IPS-18a (cell line): ENCODE measurements at regions not wholly inside any gene's neighbourhood (a gene's known extent, or its start where the extent isn't known, plus 50 kb on each side); places are given as distances from the start of the nearest gene placed in this dataset.

ENCODE experiments used
- H3K27ac ChIP-seq: one replicate; pipeline ENCODE4 v1.5.1; 2013; ENCODE audit warnings: low read length
- H3K27me3 ChIP-seq: one replicate; pipeline ENCODE4 v1.6.1; 2013; ENCODE audit warnings: mild to moderate bottlenecking, low read length; ENCODE audit not compliant: control insufficient read depth, insufficient read depth
- H3K36me3 ChIP-seq: one replicate; pipeline ENCODE4 v1.6.1; 2013; ENCODE audit warnings: low read depth, low read length; ENCODE audit not compliant: control insufficient read depth
- H3K4me1 ChIP-seq: one replicate; pipeline ENCODE4 v1.6.1; 2013; ENCODE audit warnings: low read depth, low read length; ENCODE audit not compliant: control insufficient read depth
- H3K4me3 ChIP-seq: one replicate; pipeline ENCODE4 v1.5.1; 2013; ENCODE audit warnings: low read length
- H3K9ac ChIP-seq: one replicate; pipeline ENCODE4 v1.6.1; 2013; ENCODE audit warnings: mild to moderate bottlenecking, low read length, moderate library complexity
- H3K9me3 ChIP-seq: one replicate; pipeline ENCODE4 v1.6.1; 2013; ENCODE audit warnings: low read depth, low read length; ENCODE audit not compliant: control insufficient read depth

DNA sequence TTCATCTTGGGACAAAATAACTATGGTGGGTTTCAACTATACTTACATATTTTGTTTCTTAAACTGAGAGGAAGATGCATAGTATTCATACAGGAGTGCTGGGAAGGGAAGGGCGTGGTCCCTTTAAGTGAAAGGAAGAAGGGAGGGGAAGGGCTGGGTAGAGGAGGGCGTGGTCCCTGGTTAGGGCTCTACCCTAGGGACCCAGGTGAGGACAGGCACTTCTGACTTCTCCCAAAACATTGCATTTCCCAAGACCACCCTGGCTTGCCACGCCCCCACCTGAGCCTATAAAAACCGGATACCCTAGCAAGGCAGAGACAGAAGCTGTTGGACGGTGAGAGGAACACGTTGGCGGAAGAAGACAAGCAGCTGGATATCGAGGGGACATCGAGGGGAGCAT, 157.6 kb upstream of the PLXNA4 start:
- H3K4me3 ChIP-seq: no peak overlapping the region
- H3K9ac ChIP-seq: no peak overlapping the region
- no peaks in the 10 kb centered on the region for H3K4me1 ChIP-seq
- H3K27ac ChIP-seq: no peak overlapping the region
- H3K27me3 ChIP-seq: no peaks in the 10 kb centered on the region
- H3K36me3 ChIP-seq: no peaks in the 10 kb centered on the region
- no peaks in the 10 kb centered on the region for H3K9me3 ChIP-seq

GRCh38 chr7:132732321-132732865, 156.1 kb upstream of the PLXNA4 start:
- Histone ChIP-seq H3K4me3 (no peak overlapping the region), H3K27ac (no peak overlapping the region), H3K9me3 (no peaks in the 10 kb centered on the region), H3K27me3 (no peaks in the 10 kb centered on the region), H3K4me1 (no peaks in the 10 kb centered on the region), H3K36me3 (no peaks in the 10 kb centered on the region), H3K9ac (no peak overlapping the region)

- Histone ChIP-seq H3K4me1 (no peaks in the 10 kb centered on the region), H3K27ac (no peak overlapping the region), H3K9ac (no peak overlapping the region), H3K9me3 (no peaks in the 10 kb centered on the region), H3K27me3 (no peaks in the 10 kb centered on the region), H3K36me3 (no peaks in the 10 kb centered on the region), H3K4me3 (no peak overlapping the region)
Measured at GRCh38 chr7:132730105-132730504, 153.8 kb upstream of the PLXNA4 start.

- Histone ChIP-seq H3K36me3 (no peaks in the 10 kb centered on the region), H3K4me3 (no peak overlapping the region), H3K9me3 (no peaks in the 10 kb centered on the region), H3K9ac (no peak overlapping the region), H3K27ac (no peak overlapping the region), H3K27me3 (no peaks in the 10 kb centered on the region), H3K4me1 (peaks cover 8% of the 10 kb centered on the region)
Measured at GRCh38 chr7:132723506-132724081, 147.3 kb upstream of the PLXNA4 start.

GRCh38 chr7:132720835-132721234, 144.6 kb upstream of the PLXNA4 start:
- no peaks in the 10 kb centered on the region for H3K9me3 ChIP-seq
- H3K36me3 ChIP-seq: no peaks in the 10 kb centered on the region
- no peak overlapping the region for H3K4me3 ChIP-seq
- peaks cover 8% of the 10 kb centered on the region for H3K4me1 ChIP-seq
- H3K9ac ChIP-seq: no peak overlapping the region
- H3K27ac ChIP-seq: no peak overlapping the region
- H3K27me3 ChIP-seq: no peaks in the 10 kb centered on the region

DNA sequence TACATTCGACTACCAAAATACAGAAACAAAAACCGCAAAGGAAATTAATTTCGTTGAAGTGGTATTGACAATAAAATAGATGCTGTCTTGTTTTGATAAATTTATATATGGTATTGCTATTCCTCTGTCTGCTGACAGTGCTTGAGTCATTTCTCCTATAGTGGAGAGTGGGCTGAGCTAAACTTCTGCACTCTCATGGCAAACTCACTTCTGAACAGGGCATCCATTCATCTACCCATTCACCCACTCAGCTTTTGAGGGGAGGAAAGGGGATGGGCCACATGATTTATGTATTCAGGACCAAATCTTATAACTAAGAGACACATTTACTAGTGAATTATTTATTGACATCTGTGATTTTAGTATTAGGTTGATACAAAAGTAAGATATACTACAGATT, 137.6 kb upstream of the PLXNA4 start:
- Histone ChIP-seq H3K9me3 (no peaks in the 10 kb centered on the region), H3K4me3 (no peak overlapping the region), H3K4me1 (no peaks in the 10 kb centered on the region), H3K9ac (no peak overlapping the region), H3K27me3 (no peaks in the 10 kb centered on the region), H3K36me3 (no peaks in the 10 kb centered on the region), H3K27ac (no peak overlapping the region)

GRCh38 chr7:132709971-132710567, 133.8 kb upstream of the PLXNA4 start:
- Histone ChIP-seq H3K9me3 (no peaks in the 10 kb centered on the region), H3K27me3 (no peaks in the 10 kb centered on the region), H3K4me1 (no peaks in the 10 kb centered on the region), H3K27ac (no peak overlapping the region), H3K9ac (no peak overlapping the region), H3K4me3 (no peak overlapping the region), H3K36me3 (no peaks in the 10 kb centered on the region)

GRCh38 chr7:132708470-132708869, 132.2 kb upstream of the PLXNA4 start:
- Histone ChIP-seq H3K4me3 (no peak overlapping the region), H3K27me3 (no peaks in the 10 kb centered on the region), H3K36me3 (no peaks in the 10 kb centered on the region), H3K4me1 (no peaks in the 10 kb centered on the region), H3K27ac (no peak overlapping the region), H3K9me3 (no peaks in the 10 kb centered on the region), H3K9ac (no peak overlapping the region)

DNA sequence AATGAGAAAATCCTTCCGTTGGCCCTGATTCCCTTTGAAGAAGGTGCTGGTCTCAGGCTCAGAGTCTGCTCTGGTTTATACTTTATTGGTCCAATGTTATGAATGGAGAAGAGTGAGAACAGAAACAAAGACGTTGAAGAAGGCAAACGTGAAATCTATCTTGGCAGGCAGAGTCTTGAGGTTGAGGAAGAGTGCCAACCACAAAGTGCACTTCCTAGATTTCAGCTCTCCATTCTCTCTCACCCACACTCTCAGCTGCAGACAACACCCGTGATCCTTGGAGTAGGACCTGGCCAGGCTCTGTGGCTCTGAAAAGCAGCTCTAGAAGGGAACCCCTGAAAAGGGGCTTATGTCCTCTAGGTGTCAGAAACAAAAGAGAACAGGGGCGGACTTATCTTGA, 128.9 kb upstream of the PLXNA4 start:
- Histone ChIP-seq H3K4me3 (no peak overlapping the region), H3K9ac (no peak overlapping the region), H3K27ac (no peak overlapping the region), H3K9me3 (no peaks in the 10 kb centered on the region), H3K4me1 (no peaks in the 10 kb centered on the region), H3K36me3 (no peaks in the 10 kb centered on the region), H3K27me3 (no peaks in the 10 kb centered on the region)

DNA sequence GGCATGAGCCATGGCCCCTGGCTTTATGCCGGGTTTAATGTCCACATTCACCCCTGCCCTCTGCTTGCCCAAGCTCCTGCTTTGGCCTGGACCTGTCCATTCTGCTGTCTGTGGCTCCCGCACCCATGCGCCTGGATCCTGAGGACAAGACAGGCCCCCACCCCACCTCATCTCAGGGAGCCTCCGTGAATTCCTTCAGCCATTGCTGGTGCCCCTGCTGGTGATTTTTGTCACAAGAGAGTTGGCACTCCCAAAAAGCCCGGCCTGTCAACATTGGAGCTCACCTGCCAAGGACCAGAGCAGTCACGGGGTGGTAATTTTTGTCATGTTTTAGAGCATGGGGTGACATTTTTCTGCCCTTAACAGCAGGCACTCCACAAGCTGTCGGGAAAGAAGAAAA, 127.5 kb upstream of the PLXNA4 start:
- Histone ChIP-seq H3K4me3 (no peak overlapping the region), H3K4me1 (no peaks in the 10 kb centered on the region), H3K27me3 (no peaks in the 10 kb centered on the region)

DNA sequence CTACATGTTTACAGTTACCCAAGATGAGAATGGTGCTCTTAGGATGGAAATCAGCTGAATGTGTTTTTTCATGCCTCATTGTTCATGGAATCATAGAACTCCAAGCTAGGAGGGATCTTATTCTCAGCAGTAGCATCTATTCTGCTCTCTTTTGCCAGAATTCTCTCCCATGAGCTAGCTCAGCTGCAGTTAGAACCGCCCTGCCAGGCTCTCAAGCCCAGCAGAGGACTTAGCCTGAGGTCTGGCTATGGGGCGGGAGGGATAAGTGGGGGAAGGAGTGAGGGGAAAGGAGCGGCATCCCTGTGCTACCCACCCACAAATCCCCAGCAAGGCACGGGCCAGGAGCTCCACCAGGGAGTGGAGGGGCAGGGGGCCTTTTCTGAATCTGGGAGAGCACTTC, 120.7 kb upstream of the PLXNA4 start:
- Histone ChIP-seq H3K4me1 (peaks cover 7% of the 10 kb centered on the region), H3K9ac (no peak overlapping the region), H3K27ac (no peak overlapping the region), H3K9me3 (no peaks in the 10 kb centered on the region), H3K4me3 (no peak overlapping the region), H3K36me3 (no peaks in the 10 kb centered on the region), H3K27me3 (no peaks in the 10 kb centered on the region)

More for the DNA sequence above, 127.5 kb upstream of the PLXNA4 start:
- Histone ChIP-seq H3K36me3 (no peaks in the 10 kb centered on the region), H3K27ac (no peak overlapping the region), H3K9ac (no peak overlapping the region), H3K9me3 (no peaks in the 10 kb centered on the region)

- H3K27ac ChIP-seq: no peak overlapping the region
- peaks cover 7% of the 10 kb centered on the region for H3K4me1 ChIP-seq
- H3K4me3 ChIP-seq: no peak overlapping the region
- H3K36me3 ChIP-seq: no peaks in the 10 kb centered on the region
- H3K27me3 ChIP-seq: no peaks in the 10 kb centered on the region
- H3K9me3 ChIP-seq: no peaks in the 10 kb centered on the region
- no peak overlapping the region for H3K9ac ChIP-seq
Measured at GRCh38 chr7:132696332-132696731, 120.1 kb upstream of the PLXNA4 start.
